ENCODE measurements at regions not wholly inside any gene's neighbourhood (a gene's known extent, or its start where the extent isn't known, plus 50 kb on each side); places are given as distances from the start of the nearest gene placed in this dataset.

GRCh38 chr13:111022886-111023285, 92.2 kb upstream of the ARHGEF7 start:
- TF ChIP-seq POLR2A (IDR thresholded peaks at IDR 0.05; ENCODE audit: low read length) = no peak
- no peak for TF ChIP-seq GATA1 (IDR thresholded peaks at IDR 0.05; ENCODE audit: low read depth, low read length)
